Right ventricle myocardium superior (tissue), 1 donor: ENCODE measurements at regions not wholly inside any gene's neighbourhood (a gene's known extent, or its start where the extent isn't known, plus 50 kb on each side); places are given as distances from the start of the nearest gene placed in this dataset.
A peak's percentile ranks its signal among the peaks of the same experiment; 100 is the strongest.

Experiments used
- ATAC-seq: fragments of 200-7000 bp; cut with Tn5 transposase; one replicate; pipeline ENCODE4 v1.9.1; 2020; ENCODE audit warnings: mild to moderate bottlenecking; ENCODE audit not compliant: poor library complexity
- DNase-seq: peaks from one replicate; pipeline ENCODE4 v3.0.0-alpha.2; 2020
- intact Hi-C: fragments of 100-400 bp; cut with DNase I; formaldehyde crosslinking; loops from one replicate; pipeline ENCODE4 v1.11.2; 2022
- donor health status: DM: no; HTN: yes; CAD: no; lungs with severe emphysema.

DNA sequence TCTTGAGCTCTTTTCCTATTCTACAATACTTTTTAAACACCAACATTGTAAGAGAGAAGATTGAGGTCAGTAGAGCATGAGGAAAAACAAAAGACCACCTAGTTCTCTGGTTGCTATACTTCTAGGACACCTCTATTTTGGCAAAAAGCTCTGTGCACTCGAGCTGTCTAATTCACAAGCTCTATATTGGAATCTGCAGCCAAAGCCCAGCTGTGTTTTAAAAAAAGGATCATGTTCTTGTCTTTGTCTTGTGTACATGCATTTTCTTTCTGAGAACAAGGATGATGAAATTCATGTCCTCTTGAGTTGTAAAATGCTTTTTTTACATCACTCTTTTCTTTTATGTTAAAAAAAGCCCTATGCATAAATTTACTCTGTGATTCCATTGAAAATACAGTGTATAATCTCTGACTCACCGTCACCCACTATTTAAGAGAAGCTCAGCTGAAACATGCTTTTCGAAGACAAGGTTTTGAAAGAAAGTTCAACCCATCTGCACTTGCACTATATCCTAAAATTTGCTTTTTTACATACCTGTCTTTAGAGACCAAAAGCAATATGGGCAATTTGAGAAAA lies 215.5 kb upstream of the VSTM2A start:
- DNase-seq: no peak
- intact Hi-C loops: no loop called here
- ATAC-seq: no peak

DNA sequence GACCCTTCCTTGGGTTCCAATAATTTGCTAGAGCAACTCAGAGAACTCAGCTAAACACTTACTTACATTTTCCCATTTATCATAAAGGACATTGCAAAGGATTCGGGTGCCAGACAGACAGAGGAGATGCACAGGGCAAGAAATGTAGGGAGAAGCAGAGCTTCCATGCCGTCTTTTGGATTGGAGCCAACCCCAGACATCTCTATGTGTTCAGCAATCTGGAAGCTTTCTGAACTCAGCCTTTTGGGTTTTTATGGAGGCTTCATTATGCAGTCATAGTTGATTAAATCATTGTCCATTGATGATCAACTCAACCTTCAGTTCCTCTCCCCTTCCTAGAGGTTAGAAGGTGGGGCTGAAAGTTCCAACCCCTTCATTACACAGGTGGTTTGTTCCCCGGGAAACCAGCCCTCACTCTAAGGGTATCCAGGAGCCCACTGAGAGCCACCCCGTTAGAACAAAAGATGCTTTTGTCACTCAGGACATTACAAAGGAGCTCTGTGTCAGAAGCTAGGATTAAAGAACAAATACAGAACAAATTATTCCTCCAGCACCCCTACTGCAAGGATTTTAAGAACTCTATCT lies 211.9 kb upstream of the VSTM2A start:
- no peak for DNase-seq
- intact Hi-C loops: no loop called here
- no peak for ATAC-seq

DNA sequence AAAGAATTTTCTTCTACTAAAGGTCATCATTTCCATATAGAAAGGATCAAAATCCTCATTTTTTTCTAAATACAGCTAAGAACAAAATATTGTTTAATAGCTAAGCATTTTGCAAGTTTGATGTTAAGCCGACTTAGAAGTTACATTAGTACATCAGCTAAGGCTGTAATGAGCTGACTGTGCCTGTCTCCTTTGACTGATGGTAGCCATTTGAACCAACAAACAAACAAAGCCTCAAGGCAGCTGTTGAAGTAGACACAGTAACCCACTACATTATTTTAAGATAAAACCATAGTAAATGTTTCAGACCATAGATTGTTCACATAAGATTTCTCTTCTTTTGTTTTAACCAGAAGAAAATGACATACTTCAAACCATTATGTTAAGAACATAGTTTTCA lies 210.9 kb upstream of the VSTM2A start:
- intact Hi-C loops: no loop called here
- ATAC-seq (no peak), DNase-seq (no peak)

- DNase-seq: no peak
- no peak for ATAC-seq
- intact Hi-C loops: no loop called here
Observed at GRCh38 chr7:54332301-54332700, 209.9 kb upstream of the VSTM2A start.

DNA sequence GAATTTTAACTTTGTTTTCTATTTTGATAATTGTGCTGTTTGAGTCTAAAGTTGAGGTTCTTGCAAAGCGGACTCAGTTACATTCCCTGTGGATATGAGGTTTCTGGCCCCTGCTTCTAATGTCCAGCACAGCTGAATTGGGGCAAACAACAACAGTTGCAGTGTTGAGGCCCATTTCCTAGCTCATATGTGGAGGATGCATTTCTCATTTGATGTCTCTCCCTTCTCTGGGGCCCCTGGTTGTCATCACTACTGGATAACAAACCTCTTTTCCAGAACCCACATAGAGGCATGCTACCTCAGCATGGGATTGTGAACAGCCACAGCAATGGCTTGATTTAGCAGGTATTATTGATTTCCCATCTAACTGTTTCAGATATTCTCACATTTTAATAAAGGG lies 208.2 kb upstream of the VSTM2A start:
- intact Hi-C loops: no loop called here
- DNase-seq (no peak), ATAC-seq (no peak)

- DNase-seq (no peak), ATAC-seq (no peak)
- intact Hi-C loops: no loop called here
Observed at GRCh38 chr7:54336800-54337199, 205.4 kb upstream of the VSTM2A start.

DNA sequence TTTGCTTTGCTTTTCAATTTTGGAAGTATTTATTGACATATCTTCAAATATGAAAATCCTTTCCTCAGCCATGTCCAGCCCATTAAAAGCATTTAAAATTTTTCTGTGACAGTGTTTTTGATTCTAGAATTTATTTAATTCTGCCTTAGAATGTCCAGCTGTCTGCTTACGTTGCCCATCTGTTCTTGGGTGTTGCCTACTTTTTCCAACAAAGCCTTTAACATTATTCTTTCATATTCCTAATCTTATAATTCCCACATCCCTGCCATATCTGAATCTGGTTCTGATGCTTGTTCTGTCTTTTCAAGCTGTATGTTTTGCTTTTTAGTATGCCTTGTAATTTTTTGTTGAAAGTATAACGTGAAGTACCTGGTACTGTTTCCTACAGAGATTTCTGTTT lies 204.7 kb upstream of the VSTM2A start:
- intact Hi-C loops: no loop called here
- ATAC-seq (no peak), DNase-seq (no peak)

DNA sequence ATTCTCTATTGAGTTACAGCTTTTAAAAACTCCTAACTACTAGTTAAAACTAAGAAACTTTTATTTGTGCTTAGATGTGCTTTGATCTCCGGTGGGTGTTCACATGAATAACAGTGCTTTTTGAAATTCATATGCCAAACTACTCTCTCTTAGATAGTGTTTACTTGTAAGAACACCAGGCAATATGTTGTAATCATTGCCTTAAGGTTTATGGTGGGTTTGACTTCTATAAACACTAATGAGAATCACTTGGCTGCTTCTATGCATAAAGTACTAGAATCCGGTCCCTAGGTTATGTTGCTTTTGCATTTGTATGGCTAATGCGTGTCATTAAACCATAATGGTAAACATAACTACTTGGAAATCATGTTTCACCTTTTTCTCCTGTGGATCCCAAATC lies 203.9 kb upstream of the VSTM2A start:
- intact Hi-C loops: no loop called here
- ATAC-seq: no peak
- no peak for DNase-seq

DNA sequence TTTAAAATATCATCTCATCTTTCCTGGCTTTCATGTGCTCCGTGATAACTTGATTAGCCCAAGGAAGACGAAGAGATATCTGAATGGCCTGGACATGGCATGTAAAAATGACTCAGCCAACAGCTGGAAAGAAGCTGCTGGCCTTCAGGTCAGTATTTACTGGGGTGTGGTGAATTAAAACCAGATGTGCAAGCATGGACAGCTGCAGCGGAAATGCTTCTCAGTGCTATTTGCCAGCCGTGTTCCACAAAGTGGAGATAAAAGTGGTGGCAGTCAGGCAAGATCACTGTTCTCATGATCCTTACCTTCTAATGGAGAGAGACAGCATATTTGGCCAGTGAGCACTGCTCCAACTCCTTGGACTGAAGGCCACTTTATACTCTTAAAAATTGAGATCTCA lies 203.1 kb upstream of the VSTM2A start:
- DNase-seq (no peak), ATAC-seq (peak; percentile 85)
- intact Hi-C loops: no loop called here

GRCh38 chr7:54342458-54342857 lies 199.7 kb upstream of the VSTM2A start:
- no peak for DNase-seq
- no peak for ATAC-seq
- intact Hi-C loops: no loop called here

DNA sequence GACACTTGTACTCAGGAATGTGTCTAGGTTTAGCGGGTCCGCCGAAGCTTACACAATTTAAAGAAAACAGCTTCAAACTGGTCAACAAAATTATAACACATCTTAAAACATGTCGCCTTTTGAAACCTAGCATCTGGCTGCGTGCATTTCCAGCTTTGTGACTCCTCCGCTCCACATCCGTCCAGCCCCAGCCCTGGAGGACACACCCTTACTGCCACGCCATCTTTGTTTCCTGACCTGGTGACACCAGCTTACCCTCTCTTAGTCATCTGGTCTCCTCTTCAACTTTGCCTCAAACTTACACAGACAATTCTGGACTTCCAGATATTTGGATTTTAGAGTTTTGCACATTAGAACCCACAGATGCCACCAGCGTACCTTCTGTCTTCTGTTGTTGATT lies 198.7 kb upstream of the VSTM2A start:
- DNase-seq: no peak
- no peak for ATAC-seq
- intact Hi-C loops: no loop called here

DNA sequence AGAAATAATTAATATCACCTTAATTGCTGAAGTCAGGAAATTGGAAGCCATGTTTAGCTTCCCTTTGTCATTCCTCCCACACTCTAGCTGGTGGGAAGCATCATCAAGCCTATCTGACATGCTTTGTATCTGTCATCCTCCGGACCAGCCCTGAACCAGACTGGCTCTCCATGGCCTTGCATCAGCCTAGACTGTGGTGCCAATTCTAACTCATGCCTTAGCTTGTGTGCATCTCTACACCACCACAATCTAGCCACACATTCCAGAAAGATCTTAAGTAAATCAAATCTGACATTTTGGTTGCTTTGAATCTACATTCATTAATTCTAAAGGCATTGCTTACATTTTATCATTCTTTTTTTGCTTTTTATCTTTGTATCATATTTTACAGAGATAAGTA lies 196.4 kb upstream of the VSTM2A start:
- ATAC-seq (no peak), DNase-seq (no peak)
- intact Hi-C loops: no loop called here

DNA sequence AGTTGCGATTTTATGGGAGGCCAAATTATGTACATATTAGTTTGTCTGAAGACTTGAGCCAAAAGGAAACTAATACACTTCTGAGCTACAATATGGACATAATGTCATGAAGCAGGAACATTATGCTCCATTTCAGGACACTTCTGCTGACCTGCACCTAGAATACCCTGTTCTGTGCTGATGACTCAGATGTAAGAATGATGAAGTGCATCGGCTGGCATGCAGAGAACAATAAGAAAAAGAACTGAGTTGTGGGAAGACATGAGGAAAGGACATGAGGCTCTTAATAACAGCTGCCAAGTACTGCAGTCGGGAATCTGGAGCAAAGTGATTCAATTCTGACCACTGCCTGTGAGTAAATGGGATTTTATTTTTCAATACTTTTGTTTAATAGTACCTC lies 192.9 kb upstream of the VSTM2A start:
- intact Hi-C loops: no loop called here
- ATAC-seq: no peak

DNA sequence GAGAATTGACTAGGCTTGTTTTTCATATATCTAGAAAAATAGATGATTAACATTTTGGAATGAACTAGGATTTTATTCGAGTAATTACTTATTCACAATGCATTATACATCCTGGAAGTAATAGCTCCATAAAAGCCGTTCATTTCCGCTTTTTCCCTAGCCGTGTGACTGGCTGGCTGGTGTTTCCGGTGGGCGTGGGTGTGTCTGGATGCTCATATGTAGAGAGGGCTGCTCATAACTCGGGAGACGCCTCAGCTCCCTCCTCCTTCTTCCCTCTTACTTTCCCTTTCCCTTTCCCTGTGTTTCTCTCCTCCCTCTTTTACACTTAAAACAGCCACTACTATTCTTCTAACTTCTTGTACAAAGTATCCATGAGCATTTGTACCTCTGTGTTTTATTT lies 187.7 kb upstream of the VSTM2A start:
- DNase-seq: no peak
- no peak for ATAC-seq
- intact Hi-C loops: no loop called here

More for the DNA sequence above, 192.9 kb upstream of the VSTM2A start:
- DNase-seq: no peak

- intact Hi-C loops: no loop called here
- no peak for DNase-seq
- no peak for ATAC-seq
Observed at GRCh38 chr7:54355842-54356241, 186.3 kb upstream of the VSTM2A start.

DNA sequence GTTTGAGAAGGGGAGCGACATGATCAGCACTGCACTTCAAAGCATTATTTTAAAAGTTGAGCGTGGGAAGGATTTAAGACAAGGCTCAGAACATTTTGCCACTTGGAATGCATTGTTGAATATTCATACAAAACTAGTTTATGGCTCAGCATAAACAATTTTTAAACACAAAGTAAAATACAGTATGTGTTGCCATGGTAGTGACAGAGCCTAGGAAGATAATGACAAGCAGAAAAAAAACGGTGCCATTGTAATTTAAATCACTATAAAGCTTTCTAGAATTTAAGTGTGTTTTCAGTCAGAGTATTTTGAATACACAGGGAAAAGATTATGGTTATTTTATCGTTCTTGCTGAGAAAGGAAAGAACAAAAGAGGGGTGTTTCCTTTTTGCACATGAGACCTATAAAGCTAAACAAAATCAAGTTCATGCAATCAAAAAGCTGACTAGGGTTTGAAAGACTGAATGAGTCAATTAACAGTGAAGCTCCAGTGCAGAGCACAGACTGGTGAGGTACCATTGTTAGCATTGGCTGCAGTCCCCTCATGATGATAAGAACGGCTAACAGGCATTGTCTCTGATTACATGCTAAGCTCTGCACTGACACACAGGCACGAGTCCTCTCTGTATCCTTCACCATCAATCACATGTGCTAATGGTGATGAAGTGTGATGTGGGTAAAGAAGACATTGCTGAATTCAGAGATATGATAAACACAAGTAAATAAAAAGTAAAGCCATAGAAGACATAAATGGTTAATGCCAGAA lies 181.9 kb upstream of the VSTM2A start:
- DNase-seq (no peak), ATAC-seq (no peak)
- intact Hi-C loops: no loop called here

DNA sequence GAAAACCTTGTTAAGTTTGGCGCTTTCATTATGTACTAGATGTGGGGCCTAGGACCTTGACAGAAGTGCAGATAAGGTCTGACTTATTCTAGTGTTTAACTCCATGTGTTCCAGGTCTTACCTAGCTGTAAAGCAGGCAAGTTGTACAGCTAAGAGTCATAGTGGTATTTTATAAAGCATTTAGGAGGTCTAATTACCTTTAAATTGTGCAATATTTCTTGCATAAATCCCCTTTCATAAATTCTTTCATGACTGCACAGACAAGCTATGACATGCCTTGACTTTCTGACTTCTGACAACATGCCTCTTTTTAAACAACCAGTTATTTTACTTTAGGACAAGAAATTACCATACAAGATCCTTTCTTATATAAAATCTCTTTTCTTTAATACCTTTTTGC lies 151.6 kb upstream of the VSTM2A start:
- ATAC-seq (no peak), DNase-seq (no peak)
- intact Hi-C loops: no loop called here

GRCh38 chr7:54392935-54393334 lies 149.2 kb upstream of the VSTM2A start:
- ATAC-seq: no peak
- intact Hi-C loops: no loop called here
- no peak for DNase-seq

- ATAC-seq (no peak), DNase-seq (no peak)
- intact Hi-C loops: no loop called here
Observed at GRCh38 chr7:54394834-54395233, 147.3 kb upstream of the VSTM2A start.

- intact Hi-C loops: no loop called here
- ATAC-seq: no peak
Observed at GRCh38 chr7:54397836-54398612, 144.2 kb upstream of the VSTM2A start.

More at GRCh38 chr7:54397836-54398612, 144.2 kb upstream of the VSTM2A start:
- no peak for DNase-seq
